HCT116 (cell line): ENCODE measurements at regions not wholly inside any gene's neighbourhood (a gene's known extent, or its start where the extent isn't known, plus 50 kb on each side); places are given as distances from the start of the nearest gene placed in this dataset.

Source experiments
- ATAC-seq: fragments of 200-7000 bp; cut with Tn5 transposase; 2 replicates; pipeline ENCODE4 v1.9.1; 2020; ENCODE audit warnings: mild to moderate bottlenecking, moderate library complexity
- BruUV-seq: library from RNA; stranded (reverse); fragments of 400-500 nt; replicated peaks from 2 replicates; lab custom pipeline; 2021; lab: Mats Ljungman, UMichigan
- CTCF ChIA-PET: fragments of 300-600 bp; sonication (Branson Sonifier 250); formaldehyde crosslinking; loops from one replicate; lab custom pipeline; 2021; ENCODE audit warnings: antibody characterized with exemption; lab: Charles Lee
- POLR2A ChIA-PET: fragments of 300-600, 350-600 bp; sonication (Branson Sonifier 250); formaldehyde crosslinking; loops from one replicate; lab custom pipeline; 2021; ENCODE audit warnings: antibody characterized with exemption; lab: Charles Lee
- RAD21 ChIA-PET, 2 experiments: fragments of 300-600 bp; sonication (Branson Sonifier 250); formaldehyde crosslinking; loops; one replicate each; lab custom pipeline; 2023; ENCODE audit warnings: low total read pairs in 2 of 2; ENCODE audit not compliant: uncharacterized antibody in 2 of 2, unreplicated experiment in 2 of 2, low non-redundant PET in 1 of 2; lab: Charles Lee
- DNase-seq: peaks from one replicate; pipeline ENCODE4 v3.0.0-alpha.2; 2010; ENCODE audit warnings: low read depth, low spot score
- H2AFZ ChIP-seq: fragments of 200-600 bp; shearing (Covaris generic), sonication (generic); 2 replicates; pipeline ENCODE4 v1.6.1; 2017; ENCODE audit warnings: low read depth, mixed run types, mixed read lengths, antibody characterized with exemption, low read length; ENCODE audit not compliant: poor library complexity, severe bottlenecking
- H3K27ac ChIP-seq: 2 replicates; pipeline ENCODE4 v1.5.1; 2012; ENCODE audit warnings: low read depth, low read length
- H3K27me3 ChIP-seq: fragments of 200-600 bp; sonication (generic); 2 replicates; pipeline ENCODE4 v1.6.1; 2016; ENCODE audit warnings: mixed run types, low read length, mixed read lengths; ENCODE audit not compliant: insufficient read depth
- H3K36me3 ChIP-seq, 2 experiments: fragments of 200-500 bp in 1 of 2; fragments of 200-600 bp in 1 of 2; sonication (Bioruptor generic) in 1 of 2; sonication (generic) in 1 of 2; 2 replicates each; pipeline versions ENCODE4 v1.5.1 to v1.6.1; 2014 to 2016; ENCODE audit warnings: low read length in 2 of 2, inconsistent platforms in 1 of 2, mixed read lengths in 1 of 2, mixed run types in 1 of 2; ENCODE audit not compliant: insufficient read depth in 2 of 2, control insufficient read depth in 1 of 2
- H3K4me1 ChIP-seq, 2 experiments: fragments of 200-600 bp in 1 of 2; sonication (generic) in 1 of 2; 2 replicates each; pipeline versions ENCODE4 v1.5.1 to v1.6.1; 2012 to 2017; ENCODE audit warnings: low read length in 2 of 2, inconsistent platforms in 1 of 2, mild to moderate bottlenecking in 1 of 2, mixed read lengths in 1 of 2, mixed run types in 1 of 2, moderate library complexity in 1 of 2; ENCODE audit not compliant: insufficient read depth in 2 of 2, control insufficient read depth in 1 of 2
- H3K4me2 ChIP-seq: fragments of 200-600 bp; sonication (generic); 2 replicates; pipeline ENCODE4 v1.6.1; 2017; ENCODE audit warnings: mixed run types, low read length, mixed read lengths
- H3K4me3 ChIP-seq, 2 experiments: fragments of 200-600 bp in 1 of 2; sonication (generic) in 1 of 2; replicated peaks in 1 of 2; 2 replicates each; pipeline ENCODE4 v1.5.1; 2011 to 2016; ENCODE audit warnings: low read length in 2 of 2, control low read depth in 1 of 2, low read depth in 1 of 2, mild to moderate bottlenecking in 1 of 2, mixed read lengths in 1 of 2, mixed run types in 1 of 2
- H3K79me2 ChIP-seq: fragments of 200-600 bp; sonication (generic); 2 replicates; pipeline ENCODE4 v1.6.1; 2017; ENCODE audit warnings: mild to moderate bottlenecking, mixed run types, low read length, moderate library complexity, mixed read lengths; ENCODE audit not compliant: insufficient read depth
- H3K9ac ChIP-seq: fragments of 200-600 bp; sonication (generic); 2 replicates; pipeline ENCODE4 v1.6.1; 2016; ENCODE audit warnings: low read length, mixed read lengths
- H3K9me2 ChIP-seq: fragments of 200-600 bp; sonication (generic), shearing (Covaris generic); 2 replicates; pipeline ENCODE4 v1.6.1; 2017; ENCODE audit warnings: mixed run types, mild to moderate bottlenecking, moderate library complexity; ENCODE audit not compliant: insufficient read depth
- H3K9me3 ChIP-seq, 2 experiments: fragments of 200-500 bp in 1 of 2; fragments of 200-600 bp in 1 of 2; sonication (Bioruptor generic) in 1 of 2; sonication (generic) in 1 of 2; 2 replicates each; pipeline ENCODE4 v1.6.1; 2014 to 2017; ENCODE audit warnings: low read length in 2 of 2, mixed read lengths in 2 of 2, inconsistent platforms in 1 of 2, low read depth in 1 of 2, mild to moderate bottlenecking in 1 of 2, mixed run types in 1 of 2, moderate library complexity in 1 of 2; ENCODE audit not compliant: control insufficient read depth in 1 of 2, insufficient read depth in 1 of 2
- H4K20me1 ChIP-seq: fragments of 200-600 bp; sonication (generic), shearing (Covaris generic); 2 replicates; pipeline ENCODE4 v1.6.1; 2017; ENCODE audit warnings: mixed run types, mild to moderate bottlenecking, moderate library complexity; ENCODE audit not compliant: insufficient read depth
- CBX3 ChIP-seq: IDR thresholded peaks from 2 replicates; pipeline ENCODE4 v1.6.1; 2012; ENCODE audit warnings: low read depth
- EGR1 ChIP-seq: IDR thresholded peaks from 2 replicates; pipeline ENCODE4 v1.6.1; 2012; ENCODE audit warnings: low read depth
- EZH2 ChIP-seq: fragments of 200-600 bp; sonication (generic); IDR thresholded peaks from 2 replicates; pipeline ENCODE4 v1.6.1; 2017; ENCODE audit warnings: antibody characterized with exemption, mixed run types
- EZH2phosphoT487 ChIP-seq: fragments of 200-600 bp; IDR thresholded peaks from 2 replicates; pipeline ENCODE4 v1.6.1; 2018; ENCODE audit warnings: antibody characterized with exemption, borderline replicate concordance
- FOSL1 ChIP-seq: IDR thresholded peaks from 2 replicates; pipeline ENCODE4 v1.6.1; 2012; ENCODE audit warnings: low read depth
- RAD21 ChIP-seq: IDR thresholded peaks from 2 replicates; pipeline ENCODE4 v1.6.1; 2012; ENCODE audit warnings: low read depth, mild to moderate bottlenecking
- YY1 ChIP-seq: IDR thresholded peaks from 2 replicates; pipeline ENCODE4 v1.6.1; 2011; ENCODE audit warnings: low read length, low read depth, moderate library complexity, mild to moderate bottlenecking; ENCODE audit not compliant: insufficient replicate concordance; ENCODE audit errors: extremely low read depth
- intact Hi-C: fragments of 100-400 bp; cut with micrococcal nuclease; formaldehyde crosslinking; loops from 2 replicates; pipeline ENCODE4 v1.10.0; 2022
- TF ChIP-seq, protein P1 (sequence below), 3 experiments: fragments of 200-600 bp in 1 of 3; sonication (generic) in 1 of 3; IDR thresholded peaks in 2 of 3; conservative IDR thresholded peaks in 1 of 3; 2 replicates each; pipeline ENCODE4 v1.5.1; 2012 to 2017; ENCODE audit warnings: low read depth in 2 of 3, low read length in 2 of 3, antibody characterized with exemption in 1 of 3, borderline replicate concordance in 1 of 3, control low read depth in 1 of 3, mild to moderate bottlenecking in 1 of 3, mixed read lengths in 1 of 3, mixed run types in 1 of 3, moderate library complexity in 1 of 3; ENCODE audit not compliant: insufficient read depth in 1 of 3

DNA sequence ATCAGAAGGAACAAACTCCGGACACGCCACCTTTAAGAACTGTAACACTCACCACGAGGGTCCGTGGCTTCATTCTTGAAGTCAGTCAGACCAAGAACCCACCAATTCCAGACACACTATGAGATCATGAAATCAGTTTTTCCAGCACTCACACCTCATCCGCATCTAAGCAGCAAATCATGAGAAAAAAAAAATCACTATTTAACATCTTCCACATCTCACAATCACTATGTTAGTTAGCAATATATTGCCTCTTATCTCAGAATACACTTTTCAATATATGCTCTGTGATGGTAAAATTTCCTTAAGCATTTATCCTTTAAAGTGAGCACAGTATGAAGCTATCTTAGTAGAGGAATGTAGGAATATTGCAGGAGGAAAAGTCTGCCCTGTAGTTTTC, 328.7 kb downstream of the FAM181B start:
- H2AFZ ChIP-seq = no peak overlapping the region
- H3K4me3 ChIP-seq = no peak overlapping the region
- H3K4me2 ChIP-seq = no peak overlapping the region
- no peaks in the 10 kb centered on the region for H3K79me2 ChIP-seq
- H3K9me3 ChIP-seq = peaks cover 0 to 4% of the 10 kb centered on the region in 2 experiments; a peak in 2 of 4 replicates
- ChIA-PET POLR2A (no interaction called here), CTCF (no interaction called here)
- H3K36me3 ChIP-seq = no peaks in the 10 kb centered on the region
- H3K27ac ChIP-seq = no peak overlapping the region
- no peak for TF ChIP-seq EGR1
- TF ChIP-seq RAD21 = no peak
- no peak for TF ChIP-seq FOSL1
- no peak for TF ChIP-seq EZH2phosphoT487
- no peak for TF ChIP-seq EZH2
- TF ChIP-seq, protein P1, sequence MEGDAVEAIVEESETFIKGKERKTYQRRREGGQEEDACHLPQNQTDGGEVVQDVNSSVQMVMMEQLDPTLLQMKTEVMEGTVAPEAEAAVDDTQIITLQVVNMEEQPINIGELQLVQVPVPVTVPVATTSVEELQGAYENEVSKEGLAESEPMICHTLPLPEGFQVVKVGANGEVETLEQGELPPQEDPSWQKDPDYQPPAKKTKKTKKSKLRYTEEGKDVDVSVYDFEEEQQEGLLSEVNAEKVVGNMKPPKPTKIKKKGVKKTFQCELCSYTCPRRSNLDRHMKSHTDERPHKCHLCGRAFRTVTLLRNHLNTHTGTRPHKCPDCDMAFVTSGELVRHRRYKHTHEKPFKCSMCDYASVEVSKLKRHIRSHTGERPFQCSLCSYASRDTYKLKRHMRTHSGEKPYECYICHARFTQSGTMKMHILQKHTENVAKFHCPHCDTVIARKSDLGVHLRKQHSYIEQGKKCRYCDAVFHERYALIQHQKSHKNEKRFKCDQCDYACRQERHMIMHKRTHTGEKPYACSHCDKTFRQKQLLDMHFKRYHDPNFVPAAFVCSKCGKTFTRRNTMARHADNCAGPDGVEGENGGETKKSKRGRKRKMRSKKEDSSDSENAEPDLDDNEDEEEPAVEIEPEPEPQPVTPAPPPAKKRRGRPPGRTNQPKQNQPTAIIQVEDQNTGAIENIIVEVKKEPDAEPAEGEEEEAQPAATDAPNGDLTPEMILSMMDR (IDR thresholded peaks at IDR 0.05 in 2 of 3, conservative IDR thresholded peaks at IDR 0.05 in 1 of 3; ENCODE audit: borderline replicate concordance in 1 of 3, insufficient read depth in 1 of 3, low read depth in 2 of 3, low read length in 2 of 3) = no peak
- TF ChIP-seq CBX3 = no peak
- TF ChIP-seq YY1 = no peak
- TF ChIP-seq, all 23 proteins: peak for 0
- ATAC-seq = no peak
- no peaks in the 10 kb centered on the region for H3K27me3 ChIP-seq
- no peaks in the 10 kb centered on the region for H3K9me2 ChIP-seq
- intact Hi-C loops = no loop called here
- no peaks in the 10 kb centered on the region for H4K20me1 ChIP-seq
- BruUV-seq = no TSS peak
- no peak overlapping the region for H3K9ac ChIP-seq
- no peak for DNase-seq
- no peaks in the 10 kb centered on the region for H3K4me1 ChIP-seq
- RAD21 ChIA-PET = no interaction called here
